A204.1 (cell line): ENCODE measurements at regions not wholly inside any gene's neighbourhood (a gene's known extent, or its start where the extent isn't known, plus 50 kb on each side); places are given as distances from the start of the nearest gene placed in this dataset.
"Not testable (repeated sequence)": the region's sequence is repeated elsewhere in the genome, so short reads cannot be mapped to it uniquely, and the experiment has no call there.

Experiments used
- FAIRE-seq: peaks from 2 replicates; lab custom pipeline; 2012; peaks lifted over from hg19 to GRCh38; lab: Jason Lieb, UNC

GRCh38 chr11:29159552-29160465 lies 857.0 kb downstream of the KCNA4 start:
- no peak for FAIRE-seq

- no peak for FAIRE-seq
Measured at GRCh38 chr11:29153078-29153477, 863.8 kb downstream of the KCNA4 start.

DNA sequence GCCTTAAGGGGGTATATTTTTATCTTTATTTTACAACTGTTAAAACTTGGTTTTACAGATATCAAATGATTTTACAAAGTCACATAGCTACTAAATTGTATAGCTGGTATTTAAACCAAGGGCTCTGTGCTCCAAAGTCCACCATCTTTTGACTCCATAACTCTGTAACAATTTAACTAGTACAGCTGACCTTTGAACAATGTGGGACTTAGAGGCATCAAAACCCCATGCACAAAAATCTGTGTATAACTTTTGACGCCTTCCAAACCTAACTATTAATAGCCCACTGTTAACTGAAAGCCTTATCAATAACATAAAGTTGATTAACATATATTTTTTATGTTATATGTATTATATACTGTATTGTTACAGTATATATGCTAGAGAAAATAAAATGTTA lies 874.3 kb downstream of the KCNA4 start:
- peak; percentile 90 for FAIRE-seq

- no peak for FAIRE-seq
Measured at GRCh38 chr11:29135504-29135903, 881.3 kb downstream of the KCNA4 start.

GRCh38 chr11:29131055-29131454 lies 885.8 kb downstream of the KCNA4 start:
- no peak for FAIRE-seq

DNA sequence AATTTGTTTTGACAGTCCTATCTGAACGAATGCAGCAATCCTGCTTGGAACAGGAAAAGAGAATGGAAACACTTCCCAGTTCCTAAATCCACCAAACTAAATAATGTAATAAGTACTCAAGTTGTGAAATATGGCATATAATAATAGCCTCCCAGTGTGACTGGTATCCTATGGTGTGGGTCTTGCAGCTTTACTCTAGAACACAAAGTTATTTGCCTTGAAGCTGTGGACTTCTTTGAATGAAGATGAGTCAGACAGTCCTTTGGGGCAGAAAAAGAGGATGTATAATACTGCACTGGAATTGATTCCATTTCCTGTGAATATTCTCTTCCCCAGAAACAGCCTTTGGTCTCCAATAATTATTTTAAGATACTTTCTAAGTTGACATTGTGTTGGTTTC lies 887.0 kb downstream of the KCNA4 start:
- no peak for FAIRE-seq

- no peak for FAIRE-seq
Measured at GRCh38 chr11:29127461-29127860, 889.4 kb downstream of the KCNA4 start.

GRCh38 chr11:29125606-29126005 lies 891.2 kb downstream of the KCNA4 start:
- FAIRE-seq, result no peak

- FAIRE-seq, result no peak
Measured at GRCh38 chr11:29124470-29124869, 892.4 kb downstream of the KCNA4 start.

- FAIRE-seq, result no peak
Measured at GRCh38 chr11:29119707-29120618, 896.9 kb downstream of the KCNA4 start.

DNA sequence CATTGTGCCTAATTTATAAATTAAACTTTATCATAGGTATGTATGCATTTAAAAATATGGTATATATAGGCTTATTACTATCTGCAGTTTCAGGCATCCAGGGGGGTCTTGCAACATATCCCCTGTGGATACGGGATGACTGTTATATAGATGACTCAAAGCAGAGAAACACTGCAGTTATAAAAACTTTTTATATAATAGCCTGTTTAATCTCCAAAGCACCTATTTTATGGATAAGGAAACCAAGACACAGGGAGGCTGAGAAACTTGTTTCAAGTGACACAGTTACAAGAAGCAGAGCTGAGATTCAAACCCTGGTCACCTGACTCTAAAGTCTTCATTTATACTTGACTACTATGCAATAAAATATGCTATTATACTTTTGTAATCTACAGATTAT lies 897.7 kb downstream of the KCNA4 start:
- FAIRE-seq, result no peak

- no peak for FAIRE-seq
Measured at GRCh38 chr11:29100967-29101366, 915.9 kb downstream of the KCNA4 start.

- FAIRE-seq, result no peak
Measured at GRCh38 chr11:29095821-29096220, 921.0 kb downstream of the KCNA4 start.

DNA sequence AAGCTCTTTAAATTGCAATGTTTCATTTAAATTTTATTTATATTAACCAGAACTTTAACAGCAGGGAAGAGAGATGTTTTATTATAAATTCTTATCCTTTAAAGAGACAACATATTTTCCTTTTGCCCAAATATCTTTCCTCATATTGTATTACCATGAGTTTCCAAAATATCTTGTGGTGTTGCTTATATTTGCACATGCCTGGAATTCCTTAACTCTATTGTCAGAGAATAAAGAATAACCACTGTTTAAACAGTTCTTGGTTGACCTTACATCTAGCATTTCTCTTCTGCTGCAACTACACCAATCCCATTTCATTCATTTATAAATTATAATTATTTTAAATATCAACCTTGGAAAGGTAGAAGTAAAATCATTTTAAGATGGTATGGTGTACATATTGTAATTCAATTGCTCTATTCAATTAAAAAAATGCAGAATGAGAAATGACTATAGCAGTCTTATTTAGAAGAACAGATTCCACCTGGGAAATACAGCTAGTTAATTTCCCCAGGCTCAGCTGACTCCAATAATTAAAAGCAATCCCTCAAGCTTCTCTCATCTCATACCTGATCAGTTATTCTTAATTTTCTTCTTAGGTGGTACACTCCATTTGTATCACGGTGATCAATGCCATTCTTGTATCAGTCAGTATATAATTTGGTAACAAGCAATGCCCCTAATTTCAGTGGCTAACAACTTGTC lies 923.3 kb downstream of the KCNA4 start:
- FAIRE-seq, result no peak

DNA sequence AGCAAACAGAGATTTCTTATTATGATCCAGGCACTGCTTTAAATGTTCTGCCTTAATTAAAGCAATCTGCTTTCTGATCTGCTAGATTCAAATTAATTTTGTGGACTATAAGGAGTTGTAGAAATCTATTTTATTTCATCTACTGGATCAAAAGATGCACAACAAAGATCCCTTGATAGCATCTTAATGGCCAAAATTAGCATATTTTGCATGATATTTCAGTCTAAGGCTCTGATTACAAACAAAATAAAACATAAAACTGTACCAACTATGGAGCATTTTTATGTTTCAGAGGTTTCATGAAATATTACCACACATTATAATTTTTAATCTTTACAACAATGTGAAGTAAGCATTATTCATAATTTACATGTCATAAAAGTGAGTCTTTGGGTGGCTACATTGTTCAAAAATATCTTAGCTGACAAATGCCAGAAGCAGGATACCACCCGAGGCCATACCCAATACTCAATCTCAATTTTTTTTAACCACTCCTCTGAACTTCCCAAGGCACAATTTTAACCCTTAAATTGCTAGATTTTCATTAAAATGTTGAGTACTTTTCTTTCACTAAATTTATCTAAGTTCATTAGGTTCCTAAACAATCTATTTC lies 929.5 kb downstream of the KCNA4 start:
- FAIRE-seq, result no peak

DNA sequence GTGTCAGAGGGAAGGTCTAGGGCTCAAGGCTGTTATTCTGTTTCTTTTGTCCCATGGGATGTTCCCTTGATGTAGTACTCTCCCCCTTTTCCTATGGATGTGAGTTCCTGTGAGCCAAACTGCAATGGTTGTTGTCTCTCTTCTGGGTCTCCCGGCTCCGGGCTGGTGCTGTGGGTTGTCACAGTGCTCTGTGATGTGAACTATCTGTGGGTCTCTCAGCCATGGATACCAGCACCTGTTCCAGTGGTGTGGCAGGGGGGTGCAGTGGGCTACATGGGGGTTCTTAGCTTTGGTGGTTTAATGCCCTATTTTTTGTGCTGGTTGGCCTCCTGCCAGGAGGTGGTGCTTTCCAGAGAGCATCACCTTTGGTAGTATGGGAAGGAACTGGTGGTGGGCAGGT lies 941.1 kb downstream of the KCNA4 start:
- no peak for FAIRE-seq

DNA sequence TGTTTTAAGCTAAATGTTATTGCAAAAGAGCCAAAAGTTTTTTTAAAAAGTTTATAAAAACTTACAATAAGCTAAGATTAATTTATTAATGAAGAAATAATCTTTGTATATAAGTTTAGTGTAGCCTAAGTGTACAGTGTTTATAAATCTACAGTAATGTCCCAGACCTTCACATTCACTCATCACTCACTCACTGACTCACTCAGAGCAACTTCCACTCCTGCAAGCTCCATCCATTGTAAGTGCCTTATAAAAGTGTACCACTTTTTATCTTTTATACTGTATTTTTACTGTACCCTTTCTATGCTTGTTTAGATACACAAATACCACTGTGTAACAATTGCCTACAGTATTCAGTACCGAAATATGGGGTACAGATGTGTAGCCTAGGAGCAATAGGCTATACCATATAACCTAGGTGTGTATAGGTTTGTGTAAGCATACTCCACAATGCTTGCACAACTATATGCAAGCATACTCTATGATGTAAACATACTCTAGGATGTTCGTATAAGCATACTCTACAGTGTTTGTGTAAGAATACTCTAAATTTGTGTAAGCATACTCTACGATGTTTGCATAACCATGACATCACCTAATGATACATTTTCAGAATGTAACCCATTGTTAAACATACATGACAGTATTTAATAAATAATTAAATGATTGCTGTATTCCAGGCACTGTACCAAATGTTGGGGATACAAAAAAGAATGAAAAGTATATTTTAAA lies 953.0 kb downstream of the KCNA4 start:
- FAIRE-seq, result no peak

DNA sequence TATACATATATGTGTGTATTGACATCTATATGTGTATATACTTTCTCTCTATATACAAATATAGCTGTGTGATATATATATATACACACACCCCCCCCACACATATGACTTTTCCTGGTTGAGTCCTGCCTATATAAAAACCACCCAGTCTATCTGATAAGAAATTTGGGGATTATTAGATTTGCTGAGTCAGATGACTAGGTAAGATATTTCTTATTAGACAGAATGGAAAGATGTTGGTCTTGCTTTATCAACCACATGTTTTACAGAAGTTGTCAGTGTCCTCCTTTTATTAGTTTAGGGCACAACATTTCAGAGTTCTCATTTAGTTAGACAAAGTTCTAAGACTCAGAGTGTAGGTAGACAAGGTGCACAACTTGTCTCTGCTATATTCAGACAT lies 953.3 kb downstream of the METTL15 start:
- FAIRE-seq, result no peak

GRCh38 chr11:29056487-29056886 lies 948.3 kb downstream of the METTL15 start:
- not testable (repeated sequence) for FAIRE-seq

DNA sequence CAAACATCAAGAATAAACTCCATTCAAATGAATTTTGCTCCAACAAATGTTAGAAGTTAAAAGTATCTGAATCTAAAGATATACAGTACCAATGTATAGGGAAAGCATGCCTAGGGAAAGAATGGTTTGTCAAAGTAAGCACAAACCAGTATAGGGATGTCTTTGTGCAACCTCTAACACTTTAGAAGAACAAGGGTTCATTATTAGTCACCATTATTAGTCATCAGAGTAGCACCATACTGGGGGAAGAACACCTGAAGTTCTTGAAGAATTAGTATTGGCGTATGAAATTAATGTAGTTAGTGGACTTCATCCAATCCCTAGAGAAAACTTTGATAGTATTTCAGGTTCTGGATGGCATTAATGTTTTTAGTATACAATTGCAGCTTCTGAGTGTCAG lies 943.7 kb downstream of the METTL15 start:
- FAIRE-seq, result no peak

GRCh38 chr11:29050962-29051361 lies 942.8 kb downstream of the METTL15 start:
- not testable (repeated sequence) for FAIRE-seq
